Activated naive CD4-positive, alpha-beta T cell treated with anti-CD3 and anti-CD28 coated beads for 36 hours (primary cell): ENCODE measurements at regions not wholly inside any gene's neighbourhood (a gene's known extent, or its start where the extent isn't known, plus 50 kb on each side); places are given as distances from the start of the nearest gene placed in this dataset.
"Not testable (repeated sequence)": the region's sequence is repeated elsewhere in the genome, so short reads cannot be mapped to it uniquely, and the experiment has no call there.

Source experiments
- CTCF ChIA-PET: fragments of 350-600 bp; sonication (Branson Sonifier 250); formaldehyde crosslinking; loops from one replicate; lab custom pipeline; 2021; ENCODE audit warnings: antibody characterized with exemption; lab: Charles Lee
- DNase-seq: peaks from one replicate; pipeline ENCODE4 v3.0.0-alpha.2; 2020
- H3K27ac Mint-ChIP-seq: one replicate; pipeline ENCODE4 v1.8.0; 2021; ENCODE audit warnings: mild to moderate bottlenecking, mixed read lengths
- H3K27me3 Mint-ChIP-seq: one replicate; pipeline ENCODE4 v1.8.0; 2021; ENCODE audit warnings: low read depth, mixed read lengths
- H3K36me3 Mint-ChIP-seq: one replicate; pipeline ENCODE4 v1.8.0; 2021; ENCODE audit warnings: low read depth, mixed read lengths
- H3K4me1 Mint-ChIP-seq: one replicate; pipeline ENCODE4 v1.8.0; 2021; ENCODE audit warnings: low read depth, mixed read lengths
- H3K4me3 Mint-ChIP-seq: one replicate; pipeline ENCODE4 v1.8.0; 2021; ENCODE audit warnings: mild to moderate bottlenecking, moderate library complexity, mixed read lengths
- H3K9me3 Mint-ChIP-seq: one replicate; pipeline ENCODE4 v1.8.0; 2021; ENCODE audit warnings: mixed read lengths
- intact Hi-C: fragments of 100-400 bp; cut with micrococcal nuclease; formaldehyde crosslinking; loops from one replicate; pipeline ENCODE4 v1.15.1; 2023

DNA sequence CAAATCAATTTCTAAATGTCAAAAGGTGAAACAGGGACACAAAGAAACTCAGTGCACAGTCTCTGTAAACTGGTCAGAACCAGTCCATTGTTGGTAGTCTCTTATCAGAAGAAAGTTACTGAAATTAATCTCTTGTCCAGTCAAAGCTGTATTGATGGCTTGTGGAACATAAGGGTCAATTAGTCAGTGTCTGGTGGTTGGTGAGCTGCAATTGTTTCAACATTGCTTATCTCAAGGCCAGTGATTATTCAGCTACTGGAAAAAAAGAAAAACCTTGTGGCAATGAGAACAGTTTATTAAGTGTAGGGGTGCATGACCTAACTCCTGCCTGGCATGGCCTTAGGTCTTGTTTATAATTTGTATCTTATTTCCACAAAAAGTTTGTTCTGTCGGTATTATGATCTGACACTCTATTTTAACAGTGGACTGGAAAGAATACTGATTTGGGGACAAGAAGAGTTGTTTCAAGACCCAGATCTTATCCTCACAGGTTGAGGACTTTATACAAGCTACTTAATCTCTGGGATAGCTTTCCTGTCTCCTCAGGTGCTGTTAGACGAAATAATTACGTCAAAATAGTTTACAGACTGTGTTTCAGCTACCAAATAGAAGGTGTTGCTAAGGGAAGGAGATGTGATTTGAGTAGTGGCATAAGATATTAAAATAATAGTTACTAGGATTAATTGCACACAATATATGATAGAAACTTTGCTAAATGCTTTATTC is 520.0 kb upstream of the IRAK1BP1 start:
- H3K4me1 Mint-ChIP-seq, result no peaks in the 10 kb centered on the region
- no peak for DNase-seq
- H3K27me3 Mint-ChIP-seq, result no peaks in the 10 kb centered on the region
- H3K36me3 Mint-ChIP-seq, result no peaks in the 10 kb centered on the region
- peaks cover 4% of the 10 kb centered on the region for H3K9me3 Mint-ChIP-seq
- intact Hi-C loops, result no loop called here
- no peak overlapping the region for H3K27ac Mint-ChIP-seq
- no peak overlapping the region for H3K4me3 Mint-ChIP-seq
- CTCF ChIA-PET, result no interaction called here

DNA sequence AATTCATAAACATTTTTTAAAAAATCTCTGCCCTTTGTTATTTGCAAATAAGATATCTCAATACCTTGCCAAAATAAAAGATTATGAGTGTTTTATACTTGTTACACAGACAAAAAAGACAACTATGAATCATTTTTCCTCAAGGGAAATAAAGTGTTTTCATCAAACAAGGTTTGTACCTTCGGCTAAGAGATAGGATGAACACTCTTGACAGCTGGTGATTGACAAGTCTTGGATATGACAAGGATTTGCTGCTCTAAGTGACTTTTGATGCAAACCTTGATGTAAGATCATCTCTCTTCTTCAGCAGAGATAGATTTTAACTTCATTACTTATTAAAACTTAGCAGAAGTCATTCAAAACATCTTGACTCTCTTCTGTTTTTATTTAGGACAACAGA is 514.3 kb upstream of the IRAK1BP1 start:
- CTCF ChIA-PET, result no interaction called here

DNA sequence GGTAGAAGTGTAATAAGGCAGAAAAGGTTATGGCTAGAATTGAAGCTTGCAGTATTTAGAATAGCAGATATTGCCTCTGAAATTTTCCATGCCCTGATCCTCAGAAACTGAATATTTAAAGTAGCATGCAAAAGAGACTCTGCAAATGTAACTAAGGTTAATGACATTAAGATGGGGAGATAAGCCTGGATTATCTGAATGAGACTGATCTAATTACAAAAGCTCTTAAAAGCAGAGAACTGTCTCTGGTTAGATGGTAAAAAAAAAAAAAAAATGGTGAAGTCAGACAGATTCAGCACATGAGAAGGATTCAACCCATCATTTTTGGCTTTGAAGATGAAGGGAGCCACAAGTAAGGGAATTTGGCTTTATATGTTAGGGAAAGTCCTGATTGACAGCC is 503.7 kb upstream of the IRAK1BP1 start:
- H3K36me3 Mint-ChIP-seq, result no peaks in the 10 kb centered on the region
- no peak overlapping the region for H3K27ac Mint-ChIP-seq
- H3K9me3 Mint-ChIP-seq, result peaks cover 2% of the 10 kb centered on the region
- CTCF ChIA-PET, result no interaction called here
- H3K4me1 Mint-ChIP-seq, result no peaks in the 10 kb centered on the region
- H3K4me3 Mint-ChIP-seq, result no peak overlapping the region
- H3K27me3 Mint-ChIP-seq, result no peaks in the 10 kb centered on the region
- intact Hi-C loops, result no loop called here
- DNase-seq, result no peak

More for the DNA sequence above, 514.3 kb upstream of the IRAK1BP1 start:
- H3K36me3 Mint-ChIP-seq, result no peaks in the 10 kb centered on the region
- no peaks in the 10 kb centered on the region for H3K27me3 Mint-ChIP-seq
- H3K4me3 Mint-ChIP-seq, result no peak overlapping the region
- DNase-seq, result no peak
- H3K27ac Mint-ChIP-seq, result no peak overlapping the region
- peaks cover 6% of the 10 kb centered on the region for H3K9me3 Mint-ChIP-seq
- intact Hi-C loops, result no loop called here
- no peaks in the 10 kb centered on the region for H3K4me1 Mint-ChIP-seq

DNA sequence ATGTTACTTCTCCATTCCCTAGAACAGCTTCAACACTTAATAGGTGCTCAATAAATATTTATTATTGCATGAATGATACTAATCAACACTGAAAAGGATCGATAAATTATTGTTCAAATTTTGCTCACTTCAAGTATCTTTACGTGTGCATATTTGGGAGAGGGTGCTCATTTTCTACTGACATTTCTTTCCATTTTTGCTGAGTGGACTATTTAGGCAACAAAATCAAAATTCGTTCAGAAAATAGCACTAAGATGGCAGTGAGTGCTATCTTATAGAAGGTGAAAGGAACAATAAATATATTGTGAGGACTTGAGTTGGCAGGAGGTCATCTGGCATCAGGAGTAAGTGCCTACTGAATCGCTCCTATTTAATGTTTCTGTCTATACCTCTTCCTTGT is 501.9 kb upstream of the IRAK1BP1 start:
- intact Hi-C loops, result no loop called here
- Mint-ChIP-seq H3K4me1 (no peaks in the 10 kb centered on the region), H3K36me3 (no peaks in the 10 kb centered on the region), H3K27ac (no peak overlapping the region), H3K4me3 (no peak overlapping the region), H3K9me3 (peaks cover 4% of the 10 kb centered on the region), H3K27me3 (no peaks in the 10 kb centered on the region)
- DNase-seq, result no peak
- CTCF ChIA-PET, result no interaction called here

DNA sequence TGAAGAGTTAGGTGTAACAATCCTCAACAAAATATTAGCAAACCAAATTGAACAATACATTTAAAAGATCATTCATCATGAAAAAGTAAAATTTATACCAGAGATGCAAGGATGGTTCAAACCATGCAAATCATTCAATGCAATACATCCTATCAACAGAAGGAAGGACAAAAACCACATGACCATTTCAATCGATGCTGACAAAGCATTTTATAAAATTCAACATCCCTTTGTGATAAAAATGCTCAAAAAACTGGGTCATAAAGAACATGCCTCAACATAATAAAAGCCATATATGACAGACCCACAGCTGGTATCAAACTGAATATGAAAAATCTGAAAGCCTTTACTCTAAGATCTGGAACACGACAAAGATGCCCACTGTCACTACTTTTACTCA is 490.3 kb upstream of the IRAK1BP1 start:
- no peaks in the 10 kb centered on the region for H3K27me3 Mint-ChIP-seq
- intact Hi-C loops, result no loop called here
- H3K4me3 Mint-ChIP-seq, result no peak overlapping the region

DNA sequence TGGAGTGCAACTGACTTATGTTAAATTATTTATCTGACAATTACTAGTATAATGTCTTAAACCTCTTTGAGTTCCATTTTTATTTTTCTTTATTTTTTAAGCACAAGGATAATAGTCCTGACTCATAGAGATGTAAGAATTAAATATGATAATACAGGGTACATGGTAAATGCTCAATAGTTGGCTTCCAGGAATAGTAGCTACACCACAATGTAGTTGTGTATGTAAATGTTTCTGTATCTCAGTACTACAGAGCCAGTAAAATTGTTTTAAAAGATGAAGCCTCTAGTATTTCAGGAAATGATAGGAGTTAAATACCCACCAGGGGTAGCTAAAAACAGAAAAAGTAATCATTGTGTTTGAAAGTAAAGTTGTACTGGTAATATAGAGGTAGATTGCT is 487.4 kb upstream of the IRAK1BP1 start:
- Mint-ChIP-seq H3K9me3 (peaks cover 11% of the 10 kb centered on the region), H3K4me1 (no peaks in the 10 kb centered on the region)
- intact Hi-C loops, result no loop called here

More for the DNA sequence above, 490.3 kb upstream of the IRAK1BP1 start:
- Mint-ChIP-seq H3K36me3 (no peaks in the 10 kb centered on the region), H3K4me1 (no peaks in the 10 kb centered on the region), H3K9me3 (peaks cover 12% of the 10 kb centered on the region), H3K27ac (no peak overlapping the region)
- CTCF ChIA-PET, result no interaction called here
- DNase-seq, result no peak

DNA sequence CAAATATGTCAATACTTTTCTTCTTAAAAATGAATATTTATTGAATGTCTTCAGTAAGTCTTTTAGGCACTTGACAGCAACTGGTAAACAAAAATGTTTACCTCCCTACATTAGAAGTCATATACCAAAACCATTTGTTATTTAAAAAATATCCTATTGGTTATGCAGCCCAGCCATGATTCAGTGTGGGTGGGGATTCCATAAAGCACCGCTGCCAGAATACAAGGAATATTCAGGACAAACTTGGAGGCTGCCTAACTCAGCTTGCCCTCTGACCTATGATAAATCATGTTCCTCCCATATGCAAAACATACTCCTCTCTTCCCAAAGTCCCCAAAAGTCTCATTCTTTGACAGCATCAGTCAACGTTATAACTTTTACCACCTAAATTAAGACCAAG is 486.8 kb upstream of the IRAK1BP1 start:
- intact Hi-C loops, result no loop called here
- Mint-ChIP-seq H3K4me1 (no peaks in the 10 kb centered on the region), H3K27me3 (no peaks in the 10 kb centered on the region), H3K27ac (no peak overlapping the region), H3K4me3 (no peak overlapping the region), H3K36me3 (no peaks in the 10 kb centered on the region), H3K9me3 (peaks cover 9% of the 10 kb centered on the region)
- CTCF ChIA-PET, result no interaction called here
- no peak for DNase-seq

More for the DNA sequence above, 487.4 kb upstream of the IRAK1BP1 start:
- Mint-ChIP-seq H3K4me3 (no peak overlapping the region), H3K27ac (no peak overlapping the region), H3K27me3 (no peaks in the 10 kb centered on the region), H3K36me3 (no peaks in the 10 kb centered on the region)
- CTCF ChIA-PET, result no interaction called here
- no peak for DNase-seq

DNA sequence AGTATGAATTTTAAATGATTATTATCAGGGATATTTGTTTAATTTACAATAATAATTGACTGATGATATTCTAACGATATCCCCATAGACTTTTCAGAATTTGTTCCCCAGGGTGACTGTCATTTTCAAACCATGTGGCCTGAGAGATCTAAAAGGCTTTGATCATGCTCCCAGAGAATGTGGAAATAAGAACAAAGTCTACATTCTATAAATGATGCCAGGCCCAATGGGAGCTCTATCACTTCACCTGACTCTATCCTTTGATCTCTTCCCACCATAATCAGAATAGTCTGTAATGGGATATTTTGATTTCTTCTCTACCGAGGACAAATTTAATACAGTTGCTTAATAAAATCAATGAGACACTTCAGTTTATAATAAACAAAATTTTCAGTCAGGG is 483.4 kb upstream of the IRAK1BP1 start:
- intact Hi-C loops, result no loop called here
- Mint-ChIP-seq H3K36me3 (no peaks in the 10 kb centered on the region), H3K4me3 (no peak overlapping the region), H3K27me3 (no peaks in the 10 kb centered on the region), H3K9me3 (peaks cover 20% of the 10 kb centered on the region), H3K4me1 (no peaks in the 10 kb centered on the region), H3K27ac (no peak overlapping the region)
- DNase-seq, result no peak
- CTCF ChIA-PET, result interaction anchor here (0.8 kb wide), 1 partner anchor 90 kb away, joined by 6 read pairs; no protein-coding TSS in a partner anchor

DNA sequence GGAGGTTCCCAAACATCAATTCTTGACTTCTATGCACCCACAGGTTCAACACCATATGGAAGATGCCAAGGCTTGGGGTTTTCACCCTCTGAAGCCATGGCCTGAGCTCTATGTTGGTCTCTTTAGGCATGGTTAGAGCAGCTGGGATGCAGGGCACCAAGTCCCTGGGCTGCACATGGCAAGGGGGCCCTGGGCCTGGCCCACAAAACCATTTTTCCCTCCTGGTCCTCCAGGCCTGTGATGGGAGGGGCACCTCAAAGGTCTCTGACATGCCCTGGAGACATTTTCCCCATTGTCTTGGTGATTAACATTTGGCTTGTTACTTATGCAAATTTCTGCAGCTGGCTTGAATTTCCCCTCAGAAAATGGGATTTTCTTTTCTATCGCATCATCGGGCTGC is 480.5 kb upstream of the IRAK1BP1 start:
- H3K4me3 Mint-ChIP-seq, H3K4me1 Mint-ChIP-seq, H3K27ac Mint-ChIP-seq, CTCF ChIA-PET, H3K27me3 Mint-ChIP-seq, intact Hi-C loops, DNase-seq, H3K36me3 Mint-ChIP-seq: not testable (repeated sequence)
- peaks cover 30% of the 10 kb centered on the region for H3K9me3 Mint-ChIP-seq

DNA sequence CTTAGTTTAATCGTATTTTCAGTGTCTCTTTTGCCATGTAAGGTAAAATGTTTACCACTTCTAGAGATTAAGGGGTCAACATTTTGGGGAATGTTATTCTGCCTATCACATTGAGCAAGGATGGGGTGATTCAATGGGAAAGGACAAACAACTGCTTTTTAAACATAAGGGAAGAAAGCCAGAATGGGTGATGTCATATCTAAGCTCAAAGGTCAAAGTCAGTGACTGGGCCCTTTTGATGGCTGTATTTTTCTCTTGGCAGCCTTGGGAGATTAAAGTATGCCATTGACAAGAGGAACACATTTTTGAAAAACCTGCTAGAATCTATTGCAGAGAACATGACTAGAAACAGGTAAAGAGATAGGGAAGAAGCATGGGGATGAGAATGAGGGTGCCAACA is 477.3 kb upstream of the IRAK1BP1 start:
- CTCF ChIA-PET, result no interaction called here
- no peak overlapping the region for H3K4me3 Mint-ChIP-seq

DNA sequence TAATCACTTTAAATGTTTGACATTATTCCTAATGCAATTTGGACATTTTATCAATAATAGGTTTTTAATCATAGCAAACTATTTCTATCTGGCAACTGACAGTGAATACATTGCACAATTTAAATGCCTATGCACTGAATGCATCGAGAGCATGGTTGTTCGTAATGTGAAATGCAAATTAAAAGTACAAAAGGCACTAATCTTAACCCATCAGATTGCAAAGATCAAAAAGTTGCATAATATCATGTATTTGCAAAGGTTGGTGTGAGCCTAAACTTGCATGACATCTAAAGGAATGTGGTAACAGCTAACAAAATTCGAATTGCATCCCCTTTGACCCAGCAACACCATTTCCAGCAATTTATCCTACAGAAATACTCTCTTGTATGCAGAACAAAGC is 469.9 kb upstream of the IRAK1BP1 start:
- no peaks in the 10 kb centered on the region for H3K9me3 Mint-ChIP-seq
- CTCF ChIA-PET, result no interaction called here
- no peak for DNase-seq
- intact Hi-C loops, result no loop called here
- H3K36me3 Mint-ChIP-seq, result no peaks in the 10 kb centered on the region
- no peaks in the 10 kb centered on the region for H3K4me1 Mint-ChIP-seq
- no peaks in the 10 kb centered on the region for H3K27me3 Mint-ChIP-seq
- H3K27ac Mint-ChIP-seq, result no peak overlapping the region
- no peak overlapping the region for H3K4me3 Mint-ChIP-seq

More for the DNA sequence above, 477.3 kb upstream of the IRAK1BP1 start:
- Mint-ChIP-seq H3K9me3 (peaks cover 26% of the 10 kb centered on the region), H3K36me3 (no peaks in the 10 kb centered on the region), H3K4me1 (no peaks in the 10 kb centered on the region), H3K27ac (no peak overlapping the region), H3K27me3 (no peaks in the 10 kb centered on the region)
- intact Hi-C loops, result no loop called here
- no peak for DNase-seq

DNA sequence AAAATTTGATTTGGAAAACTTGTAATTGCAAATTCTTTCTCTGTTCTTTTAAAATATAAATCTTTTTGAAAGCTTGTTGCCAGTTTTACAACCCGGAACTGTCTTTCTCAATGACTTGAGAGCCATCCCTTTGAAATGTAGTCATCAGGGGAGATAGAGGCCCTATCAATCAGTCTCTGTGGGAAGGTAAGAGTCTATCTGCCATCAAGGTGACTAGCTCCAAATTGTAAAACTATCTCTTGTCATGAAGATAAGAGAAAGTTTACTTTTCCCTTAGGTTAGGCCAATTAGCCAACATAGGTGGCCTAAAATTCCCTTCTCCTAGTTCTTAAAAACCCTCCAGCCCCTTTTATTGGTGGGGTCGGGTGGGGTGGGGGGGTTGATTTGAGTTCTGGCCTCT is 469.1 kb upstream of the IRAK1BP1 start:
- intact Hi-C loops, result no loop called here
- CTCF ChIA-PET, result no interaction called here
- no peaks in the 10 kb centered on the region for H3K36me3 Mint-ChIP-seq
- H3K27me3 Mint-ChIP-seq, result no peaks in the 10 kb centered on the region
- H3K9me3 Mint-ChIP-seq, result no peaks in the 10 kb centered on the region
- H3K4me3 Mint-ChIP-seq, result no peak overlapping the region
- no peaks in the 10 kb centered on the region for H3K4me1 Mint-ChIP-seq
- H3K27ac Mint-ChIP-seq, result no peak overlapping the region
- no peak for DNase-seq

DNA sequence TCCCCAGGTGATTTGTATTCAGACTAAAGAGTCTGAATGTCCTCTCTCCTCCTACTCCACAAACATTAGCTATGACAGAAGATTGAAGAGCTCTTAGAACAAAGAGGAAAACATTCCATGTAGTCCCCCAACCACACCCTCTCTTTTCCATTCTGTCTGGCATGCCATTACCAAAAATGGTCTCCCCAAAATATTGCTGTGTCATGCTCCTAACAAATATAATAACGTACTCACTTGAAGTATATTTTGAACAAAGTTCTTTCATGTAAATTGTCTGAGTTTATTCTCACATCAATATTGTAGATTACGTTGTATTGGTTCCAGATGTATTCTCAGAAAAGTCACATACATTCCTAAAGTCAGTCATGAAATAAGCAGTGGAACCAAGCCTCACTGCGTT is 467.3 kb upstream of the IRAK1BP1 start:
- H3K4me1 Mint-ChIP-seq, result no peaks in the 10 kb centered on the region
- H3K27me3 Mint-ChIP-seq, result no peaks in the 10 kb centered on the region
- DNase-seq, result no peak
- H3K9me3 Mint-ChIP-seq, result peaks cover 3% of the 10 kb centered on the region
- H3K4me3 Mint-ChIP-seq, result no peak overlapping the region
- intact Hi-C loops, result no loop called here
- no peaks in the 10 kb centered on the region for H3K36me3 Mint-ChIP-seq
- H3K27ac Mint-ChIP-seq, result no peak overlapping the region
- CTCF ChIA-PET, result no interaction called here
